ENCODE measurements at regions not wholly inside any gene's neighbourhood (a gene's known extent, or its start where the extent isn't known, plus 50 kb on each side); places are given as distances from the start of the nearest gene placed in this dataset.
"Not testable (repeated sequence)": the region's sequence is repeated elsewhere in the genome, so short reads cannot be mapped to it uniquely, and the experiment has no call there.

DNA sequence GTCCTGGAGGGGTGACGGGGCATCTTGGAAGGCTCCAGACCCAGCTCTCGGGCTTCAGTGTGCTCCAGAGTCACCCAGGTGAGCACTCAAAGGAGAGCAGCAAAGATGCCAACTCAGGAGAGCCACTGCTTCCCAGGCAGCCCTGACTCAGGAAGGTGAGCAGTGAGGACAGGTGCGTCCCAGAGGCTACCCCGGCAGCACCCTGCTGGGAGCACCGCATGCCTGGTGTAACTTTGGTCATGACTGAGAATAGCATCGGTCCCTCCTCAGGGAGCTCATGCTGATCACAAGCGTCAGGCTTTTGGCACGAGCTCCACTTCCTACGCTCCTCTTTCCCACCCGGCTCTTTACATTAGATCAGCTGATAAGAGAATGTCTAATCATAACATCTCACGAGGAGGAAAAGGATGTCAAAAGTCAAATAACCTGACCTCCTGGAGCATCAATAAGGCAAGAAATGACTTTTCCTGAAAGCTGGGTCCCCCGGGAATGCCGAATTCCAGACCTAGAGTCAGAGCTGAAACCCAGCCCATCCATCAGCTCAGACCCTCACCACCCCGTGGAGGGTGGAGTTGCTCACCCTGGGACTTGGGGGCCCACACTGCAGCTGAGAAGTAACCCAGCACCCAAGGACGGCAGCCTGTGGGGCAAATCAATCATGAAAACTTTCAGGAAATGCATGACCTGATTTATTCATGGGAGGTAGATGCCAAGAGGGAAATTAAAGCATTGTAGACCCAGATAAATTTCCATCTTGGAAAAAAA, 248.8 kb downstream of the ACKR3 start:
- no peak for DNase-seq (ENCODE audit: low read depth in 4 of 4, low spot score in 3 of 4)

DNA sequence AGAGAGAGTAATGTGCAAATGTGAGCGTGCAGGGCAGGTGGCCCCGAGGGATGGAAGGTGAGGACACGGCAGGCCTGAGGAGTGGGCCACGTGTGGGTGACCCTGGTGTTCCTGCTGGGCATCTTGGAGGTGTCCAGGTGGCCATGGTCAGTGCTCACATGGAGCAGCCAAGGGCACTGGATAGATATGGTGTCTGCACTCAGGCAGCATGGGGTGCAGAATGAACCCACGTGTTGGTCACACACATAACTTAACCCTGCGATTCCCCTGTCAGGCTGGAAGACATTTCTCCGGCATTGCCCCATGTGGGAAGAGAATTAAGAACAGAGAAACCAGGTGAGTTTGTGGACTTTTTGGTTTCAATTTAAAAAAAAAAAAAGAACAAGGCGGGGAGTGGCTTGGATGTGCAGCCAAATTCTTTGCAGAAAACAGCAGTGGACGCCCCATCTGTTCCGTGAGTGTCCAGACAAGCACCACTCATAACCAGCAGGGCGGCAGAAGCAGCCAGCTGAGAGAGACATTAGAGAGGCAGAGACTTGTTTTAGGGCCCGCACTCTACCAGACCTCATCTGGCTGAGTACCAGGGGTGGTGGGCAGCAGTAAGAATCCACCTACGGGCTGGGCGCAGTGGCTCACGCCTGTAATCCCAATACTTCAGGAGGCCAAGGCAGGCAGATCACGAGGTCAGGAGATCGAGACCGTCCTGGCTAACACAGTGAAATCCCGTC, 249.8 kb downstream of the ACKR3 start:
- DNase-seq (ENCODE audit: low read depth in 4 of 4, low spot score in 3 of 4) = no peak

DNA sequence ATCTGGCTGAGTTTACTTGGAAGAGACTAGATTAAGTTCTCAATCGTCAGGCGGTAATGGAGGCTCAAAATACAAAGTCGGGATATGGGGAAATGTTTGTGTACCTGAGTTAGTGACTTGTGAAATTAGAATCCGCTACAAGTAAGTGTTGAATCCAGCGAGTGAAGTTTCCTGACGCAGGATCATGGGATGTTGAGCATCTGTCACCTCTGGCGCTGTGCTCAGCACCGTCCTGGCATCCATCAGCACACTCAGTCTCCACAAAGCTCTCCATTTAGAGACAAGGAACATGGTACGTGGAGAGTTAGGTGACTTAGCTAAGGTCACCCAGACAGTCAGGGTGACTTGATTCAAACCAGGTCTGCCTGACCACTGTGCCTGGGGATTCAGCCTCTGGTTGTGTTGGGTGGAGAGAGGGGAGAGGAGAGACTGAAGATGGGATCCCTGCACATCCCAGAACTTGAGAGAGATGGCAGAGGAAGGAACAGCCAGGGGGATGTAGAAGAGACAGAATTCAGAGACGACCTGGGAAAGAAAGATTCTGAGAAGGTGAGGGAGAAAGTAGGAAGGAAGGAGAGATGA, 251.2 kb downstream of the ACKR3 start:
- no peak for DNase-seq (ENCODE audit: low read depth in 4 of 4, low spot score in 3 of 4)

DNA sequence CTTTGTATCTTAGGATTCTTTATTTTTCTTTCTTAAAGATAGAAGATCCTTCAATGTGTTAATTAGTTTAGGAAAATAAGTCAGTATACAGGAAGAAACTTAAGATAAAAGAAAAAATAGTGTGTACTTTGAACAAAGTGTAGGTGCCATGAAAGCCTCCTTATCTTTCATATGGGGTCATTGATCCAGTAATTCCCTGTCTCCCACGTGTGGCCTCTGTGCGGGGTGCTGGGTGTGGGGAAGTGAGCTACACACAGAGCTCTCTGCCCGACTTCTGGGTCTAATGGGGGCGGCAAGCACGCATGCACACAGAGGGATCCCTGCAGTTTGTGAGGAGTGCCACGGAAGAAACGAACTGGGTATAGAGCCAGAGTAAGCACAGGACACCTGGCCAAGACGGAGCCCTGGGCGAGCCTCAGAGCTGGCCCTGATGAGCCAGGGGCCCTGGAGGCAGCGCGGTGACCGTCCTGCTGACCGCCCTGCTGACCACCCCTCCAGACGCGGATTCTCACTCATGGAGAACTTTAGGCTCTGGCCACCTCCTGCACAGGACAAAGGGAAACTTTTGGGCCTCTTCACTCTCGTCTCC, 253.5 kb downstream of the ACKR3 start:
- DNase-seq (ENCODE audit: low read depth in 4 of 4, low spot score in 3 of 4) = no peak

- no peak for DNase-seq (ENCODE audit: low read depth in 4 of 4, low spot score in 3 of 4)
Measured at GRCh38 chr2:236823963-236824362, 254.3 kb downstream of the ACKR3 start.

GRCh38 chr2:236824836-236825235, 255.2 kb downstream of the ACKR3 start:
- DNase-seq (ENCODE audit: low read depth in 4 of 4, low spot score in 3 of 4) = no peak

DNA sequence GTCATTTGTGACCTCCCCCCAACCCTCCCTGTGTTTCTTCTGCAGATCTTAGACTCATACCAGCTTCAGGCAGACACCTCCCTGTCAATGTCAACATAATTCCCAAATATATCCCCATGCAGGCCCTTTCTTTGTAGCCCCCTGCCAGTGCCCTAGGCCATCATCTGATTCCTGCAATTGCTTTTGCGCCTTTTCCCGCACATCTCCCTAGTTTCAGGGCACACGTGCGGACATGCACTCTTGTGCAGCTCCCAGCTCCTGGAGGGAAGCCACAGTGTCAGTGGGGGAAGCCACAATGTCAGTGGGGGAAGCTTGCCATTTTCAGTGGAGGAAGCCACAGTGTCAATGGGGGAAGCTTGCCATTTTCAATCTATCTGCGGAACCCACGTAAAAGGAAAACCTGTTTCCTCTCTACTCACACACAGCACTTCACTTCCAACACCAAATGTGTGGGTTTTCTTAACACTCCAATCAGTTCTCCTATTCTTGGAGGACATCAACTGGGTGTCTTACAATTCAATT, 256.4 kb downstream of the ACKR3 start:
- no peak for DNase-seq (ENCODE audit: low read depth in 4 of 4, low spot score in 3 of 4)

DNA sequence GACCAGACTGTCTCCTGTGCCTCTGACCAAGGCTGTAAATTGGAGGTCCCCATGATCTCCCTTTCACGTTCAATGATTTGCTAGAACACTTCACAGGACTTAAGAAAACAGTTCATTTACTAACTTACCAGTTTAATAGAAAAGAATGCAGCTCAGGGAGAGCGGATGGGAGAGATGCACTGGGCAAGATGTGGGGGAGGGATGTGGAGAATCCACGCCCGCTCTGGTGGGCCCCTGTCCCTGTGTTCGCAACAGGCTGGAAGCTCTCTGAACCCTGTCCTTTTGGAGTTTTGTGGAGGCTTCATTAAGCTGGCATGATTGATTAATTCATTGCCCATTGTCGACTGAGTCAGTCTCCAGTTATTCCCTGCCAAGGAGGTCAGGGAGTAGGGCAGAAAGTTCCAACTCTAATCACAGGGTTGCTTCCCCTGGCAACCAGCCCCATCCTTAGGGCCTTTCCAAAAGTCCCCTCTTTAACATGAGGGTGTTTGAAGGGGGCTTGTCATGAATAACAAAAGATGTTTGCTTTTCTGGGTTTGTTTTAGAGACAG, 257.1 kb downstream of the ACKR3 start:
- DNase-seq (ENCODE audit: low read depth in 4 of 4, low spot score in 3 of 4) = no peak

GRCh38 chr2:236827997-236828396, 257.7 kb upstream of the COPS8 start:
- no peak for DNase-seq (ENCODE audit: low read depth in 4 of 4, low spot score in 3 of 4)

GRCh38 chr2:236828820-236829219, 256.9 kb upstream of the COPS8 start:
- DNase-seq (ENCODE audit: low read depth in 4 of 4, low spot score in 3 of 4) = no peak

GRCh38 chr2:236830926-236831325, 254.8 kb upstream of the COPS8 start:
- DNase-seq (ENCODE audit: low read depth in 4 of 4, low spot score in 3 of 4) = no peak

DNA sequence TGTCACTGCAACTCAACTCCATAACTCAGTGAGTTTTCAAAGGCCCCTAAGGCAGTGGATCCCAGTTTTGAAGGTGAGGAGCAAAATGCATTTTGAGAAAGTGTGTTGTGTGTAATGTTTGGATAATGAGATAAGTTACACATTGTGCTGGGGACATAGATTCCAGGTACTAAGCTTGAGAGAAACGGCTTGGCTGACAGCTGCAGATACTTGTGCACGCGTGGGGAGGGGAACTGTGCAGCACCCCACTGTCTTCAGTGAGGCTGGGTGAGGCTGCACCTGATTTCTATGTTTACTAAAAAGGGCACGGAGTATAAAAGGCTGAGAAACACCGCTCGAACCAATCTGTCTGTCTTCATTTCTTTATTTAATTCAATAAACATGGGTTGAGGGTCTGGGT, 254.0 kb upstream of the COPS8 start:
- no peak for DNase-seq (ENCODE audit: low read depth in 4 of 4, low spot score in 3 of 4)

GRCh38 chr2:236833501-236834073, 252.1 kb upstream of the COPS8 start:
- DNase-seq (ENCODE audit: low read depth in 4 of 4, low spot score in 3 of 4) = no peak

- DNase-seq (ENCODE audit: low read depth in 4 of 4, low spot score in 3 of 4) = no peak
Measured at GRCh38 chr2:236834284-236834683, 251.4 kb upstream of the COPS8 start.

DNA sequence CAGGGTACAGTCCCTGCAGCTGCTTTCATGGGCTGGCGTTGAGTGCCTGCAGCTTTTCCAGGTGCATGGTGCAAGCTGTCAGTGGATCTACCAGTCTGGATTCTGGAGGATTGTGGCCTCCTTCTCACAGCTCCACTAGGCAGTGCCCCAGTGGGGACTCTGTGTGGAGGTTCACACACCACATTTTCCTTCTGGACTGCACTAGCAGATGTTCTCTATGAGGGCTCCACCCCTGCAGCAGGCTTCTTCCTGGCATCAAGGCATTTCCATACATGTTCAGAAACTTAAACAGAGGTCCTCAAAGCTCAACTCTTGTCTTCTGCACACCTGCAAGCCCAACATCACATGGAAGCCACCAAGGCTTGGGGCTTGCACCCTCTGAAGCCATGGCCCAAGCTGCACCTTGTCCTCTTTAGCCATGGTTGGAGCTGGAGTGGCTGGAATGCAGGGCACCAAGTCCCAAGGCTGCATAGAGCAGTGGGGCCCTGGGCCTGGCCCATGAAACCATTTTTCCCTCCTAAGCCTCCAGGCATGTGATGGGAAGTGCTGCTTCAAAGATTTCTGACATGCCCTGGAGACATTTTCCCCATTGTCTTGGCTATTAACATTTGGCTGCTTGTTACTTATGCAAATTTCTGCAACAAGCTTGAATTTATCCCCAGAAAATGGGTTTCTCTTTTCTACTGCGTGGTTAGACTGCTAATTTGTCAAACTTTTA, 250.2 kb upstream of the COPS8 start:
- DNase-seq (ENCODE audit: low read depth in 4 of 4, low spot score in 3 of 4) = no peak

DNA sequence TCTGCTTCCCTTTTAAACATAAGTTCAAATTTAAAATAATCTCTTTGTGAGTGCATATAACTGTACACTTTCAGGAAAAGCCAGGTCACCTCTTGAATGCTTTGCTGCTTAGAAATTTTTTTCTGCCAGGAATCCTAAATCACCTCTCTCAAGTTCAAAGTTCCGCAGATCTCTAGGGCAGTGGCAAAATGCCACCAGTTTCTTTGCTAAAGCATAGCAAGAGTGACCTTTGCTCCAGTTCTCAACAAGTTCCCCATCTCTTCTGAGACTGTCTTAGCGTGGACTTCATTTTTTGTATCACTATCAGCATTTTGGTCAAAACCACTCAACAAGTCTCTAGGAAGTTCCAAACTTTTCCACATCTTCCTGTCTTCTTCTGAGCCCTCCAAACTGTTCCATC, 249.7 kb upstream of the COPS8 start:
- not testable (repeated sequence) for DNase-seq (ENCODE audit: low read depth in 4 of 4, low spot score in 3 of 4)

DNA sequence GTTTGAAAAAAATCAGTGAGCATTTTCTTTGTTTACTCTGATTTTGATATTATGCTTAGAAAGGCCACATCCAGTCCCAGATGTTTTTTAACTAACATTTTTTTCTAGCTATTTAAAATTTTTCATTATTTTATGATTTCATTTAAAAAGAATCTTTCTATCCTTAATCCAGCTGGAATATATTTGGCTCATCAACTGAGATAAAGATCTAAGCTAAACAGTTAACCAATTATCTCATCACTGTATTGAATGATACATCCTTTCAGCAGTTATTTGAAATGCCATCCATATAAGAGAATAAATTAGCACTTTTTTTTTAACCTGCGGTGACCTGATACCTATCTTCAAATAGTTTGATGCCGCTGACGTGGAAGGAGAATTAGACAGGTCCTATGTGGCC, 245.5 kb upstream of the COPS8 start:
- no peak for DNase-seq (ENCODE audit: low read depth in 4 of 4, low spot score in 3 of 4)

DNA sequence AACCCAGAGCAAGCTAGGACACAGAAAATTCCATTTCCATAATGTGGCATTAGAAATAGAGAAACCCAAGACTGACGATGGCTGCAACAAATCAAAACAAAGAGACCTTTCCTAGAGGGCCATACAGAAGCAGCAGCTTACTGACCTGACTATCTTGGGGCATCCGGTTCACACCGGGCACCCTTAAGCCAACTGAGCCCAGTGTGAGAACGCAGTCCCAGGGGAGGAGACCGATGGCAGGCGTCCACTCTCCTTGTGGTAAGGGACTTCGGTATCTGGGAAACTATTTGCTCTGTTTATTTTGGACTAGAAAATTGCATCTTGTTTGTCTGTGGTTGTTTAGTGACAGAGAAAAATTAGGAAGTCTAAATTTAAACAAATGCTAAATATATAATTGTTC, 244.8 kb upstream of the COPS8 start:
- no peak for DNase-seq (ENCODE audit: low read depth in 4 of 4, low spot score in 3 of 4)

- DNase-seq (ENCODE audit: low read depth in 4 of 4, low spot score in 3 of 4) = no peak
Measured at GRCh38 chr2:236841389-236841788, 244.3 kb upstream of the COPS8 start.
